WTC11 (cell line): ENCODE measurements at regions not wholly inside any gene's neighbourhood (a gene's known extent, or its start where the extent isn't known, plus 50 kb on each side); places are given as distances from the start of the nearest gene placed in this dataset.

Experiments
- ATAC-seq: fragments of 200-7000 bp; cut with Tn5 transposase; 2 replicates; pipeline ENCODE4 v1.10.0; 2021; ENCODE audit warnings: mild to moderate bottlenecking, moderate library complexity
- CTCF ChIA-PET: fragments of 300-600 bp; sonication (Branson Sonifier 250); formaldehyde crosslinking; loops from one replicate; lab custom pipeline; 2021; ENCODE audit warnings: antibody characterized with exemption; lab: Charles Lee
- POLR2A ChIA-PET: fragments of 350-600 bp; sonication (Branson Sonifier 250); formaldehyde crosslinking; loops from one replicate; lab custom pipeline; 2021; ENCODE audit warnings: antibody characterized with exemption; lab: Charles Lee
- DNase-seq: peaks from one replicate; pipeline ENCODE4 v3.0.0; 2021; ENCODE audit warnings: low spot score
- H3K27ac Mint-ChIP-seq: 2 replicates; pipeline ENCODE4 v1.8.0; 2021; ENCODE audit warnings: mixed read lengths
- H3K27me3 Mint-ChIP-seq: 2 replicates; pipeline ENCODE4 v1.8.0; 2021; ENCODE audit warnings: low read depth, mild to moderate bottlenecking, moderate library complexity, mixed read lengths
- H3K36me3 Mint-ChIP-seq: 2 replicates; pipeline ENCODE4 v1.8.0; 2021; ENCODE audit warnings: mixed read lengths
- H3K4me1 Mint-ChIP-seq: 2 replicates; pipeline ENCODE4 v1.8.0; 2022; ENCODE audit warnings: mixed read lengths
- H3K4me3 Mint-ChIP-seq: 2 replicates; pipeline ENCODE4 v1.8.0; 2021; ENCODE audit warnings: mild to moderate bottlenecking, moderate library complexity, mixed read lengths
- H3K9me3 Mint-ChIP-seq: 2 replicates; pipeline ENCODE4 v1.8.0; 2021; ENCODE audit warnings: mixed read lengths
- ATF1 ChIP-seq: sonication (generic); formaldehyde crosslinking; IDR thresholded peaks from 2 replicates; pipeline ENCODE4 v1.8.1; 2023; ENCODE audit warnings: mild to moderate bottlenecking, moderate library complexity, missing genetic modification reagents
- CBFB ChIP-seq: sonication (generic); formaldehyde crosslinking; IDR thresholded peaks from 2 replicates; pipeline ENCODE4 v1.8.1; 2022; ENCODE audit warnings: mild to moderate bottlenecking, low read depth, missing genetic modification reagents
- E2F1 ChIP-seq: sonication (generic); formaldehyde crosslinking; IDR thresholded peaks from 2 replicates; pipeline ENCODE4 v1.8.0; 2022; ENCODE audit warnings: mild to moderate bottlenecking, missing genetic modification reagents
- E2F4 ChIP-seq: sonication (generic); formaldehyde crosslinking; IDR thresholded peaks from 2 replicates; pipeline ENCODE4 v1.8.1; 2022; ENCODE audit warnings: low read depth, mild to moderate bottlenecking, moderate library complexity, missing genetic modification reagents, borderline replicate concordance
- ELF4 ChIP-seq: sonication (generic); formaldehyde crosslinking; IDR thresholded peaks from 2 replicates; pipeline ENCODE4 v1.8.1; 2022; ENCODE audit warnings: low read depth, mild to moderate bottlenecking, moderate library complexity, missing genetic modification reagents
- EMX1 ChIP-seq: fragments of 250-450 bp; sonication (Bioruptor Pico); IDR thresholded peaks from 2 replicates; pipeline ENCODE4 v1.8.0; 2021; ENCODE audit warnings: mild to moderate bottlenecking
- ERG ChIP-seq: fragments of 250-450 bp; sonication (Bioruptor Pico); IDR thresholded peaks from 2 replicates; pipeline ENCODE4 v1.8.0; 2021; ENCODE audit warnings: mild to moderate bottlenecking
- FOXK1 ChIP-seq: sonication (generic); formaldehyde crosslinking; IDR thresholded peaks from 2 replicates; pipeline ENCODE4 v1.8.0; 2022; ENCODE audit warnings: mild to moderate bottlenecking, moderate library complexity, missing genetic modification reagents
- FOXP1 ChIP-seq: sonication (generic); formaldehyde crosslinking; IDR thresholded peaks from 2 replicates; pipeline ENCODE4 v1.8.0; 2022; ENCODE audit warnings: missing genetic modification reagents, mild to moderate bottlenecking, moderate library complexity, borderline replicate concordance
- HMGA2 ChIP-seq: fragments of 250-450 bp; sonication (Bioruptor Pico); IDR thresholded peaks from 2 replicates; pipeline ENCODE4 v1.4.0; 2021; ENCODE audit warnings: mild to moderate bottlenecking, moderate library complexity
- PRDM15 ChIP-seq: sonication (generic); formaldehyde crosslinking; IDR thresholded peaks from 2 replicates; pipeline ENCODE4 v1.8.0; 2022; ENCODE audit warnings: missing genetic modification reagents
- SMAD3 ChIP-seq: sonication (generic); formaldehyde crosslinking; IDR thresholded peaks from 2 replicates; pipeline ENCODE4 v1.8.0; 2022; ENCODE audit warnings: missing genetic modification reagents, mild to moderate bottlenecking, borderline replicate concordance
- TEAD4 ChIP-seq: sonication (generic); formaldehyde crosslinking; IDR thresholded peaks from 2 replicates; pipeline ENCODE4 v1.8.0; 2022; ENCODE audit warnings: mild to moderate bottlenecking, missing genetic modification reagents
- USF2 ChIP-seq: sonication (generic); formaldehyde crosslinking; IDR thresholded peaks from 2 replicates; pipeline ENCODE4 v1.8.1; 2023; ENCODE audit warnings: mild to moderate bottlenecking, missing genetic modification reagents, moderate library complexity
- ZBTB21 ChIP-seq: sonication (generic); formaldehyde crosslinking; IDR thresholded peaks from 2 replicates; pipeline ENCODE4 v1.8.1; 2023; ENCODE audit warnings: mild to moderate bottlenecking, missing genetic modification reagents, borderline replicate concordance
- ZNF219 ChIP-seq: sonication (generic); formaldehyde crosslinking; IDR thresholded peaks from 2 replicates; pipeline ENCODE4 v1.8.0; 2023; ENCODE audit warnings: missing genetic modification reagents, mild to moderate bottlenecking, borderline replicate concordance
- ZNF232 ChIP-seq: sonication (generic); formaldehyde crosslinking; IDR thresholded peaks from 2 replicates; pipeline ENCODE4 v1.8.0; 2022; ENCODE audit warnings: mild to moderate bottlenecking, missing genetic modification reagents
- ZNF281 ChIP-seq: sonication (generic); formaldehyde crosslinking; IDR thresholded peaks from 2 replicates; pipeline ENCODE4 v1.8.0; 2023; ENCODE audit warnings: mild to moderate bottlenecking, missing genetic modification reagents
- ZNF317 ChIP-seq: sonication (generic); formaldehyde crosslinking; IDR thresholded peaks from 2 replicates; pipeline ENCODE4 v1.8.1; 2023; ENCODE audit warnings: low read depth, mild to moderate bottlenecking, moderate library complexity, missing genetic modification reagents, borderline replicate concordance
- ZNF512 ChIP-seq: sonication (generic); formaldehyde crosslinking; IDR thresholded peaks from 2 replicates; pipeline ENCODE4 v1.8.1; 2022; ENCODE audit warnings: missing genetic modification reagents, borderline replicate concordance

GRCh38 chr4:33930497-33930896, 2313.8 kb downstream of the ARAP2 start:
- DNase-seq (no peak), ATAC-seq (no peak)
- TF ChIP-seq ZNF219 (CRISPR knock-in tag) (no peak), USF2 (no peak), CBFB (CRISPR knock-in tag) (no peak), ZNF232 (CRISPR knock-in tag) (no peak), ZNF281 (CRISPR knock-in tag) (no peak), ERG (CRISPR knock-in tag) (no peak), ELF4 (CRISPR knock-in tag) (no peak), E2F4 (CRISPR knock-in tag) (no peak), TEAD4 (CRISPR knock-in tag) (no peak)
- peaks cover 3% of the 10 kb centered on the region; the same call in 1 of the 2 replicates for H3K4me1 Mint-ChIP-seq
- ChIA-PET POLR2A (no interaction called here), CTCF (no interaction called here)
- no peak overlapping the region for H3K4me3 Mint-ChIP-seq
- no peak overlapping the region for H3K27ac Mint-ChIP-seq
- peaks cover 18% of the 10 kb centered on the region for H3K9me3 Mint-ChIP-seq
- no peaks in the 10 kb centered on the region for H3K27me3 Mint-ChIP-seq
- no peaks in the 10 kb centered on the region for H3K36me3 Mint-ChIP-seq

GRCh38 chr4:33931026-33931425, 2313.3 kb downstream of the ARAP2 start:
- no peak overlapping the region for H3K4me3 Mint-ChIP-seq
- DNase-seq, result no peak
- H3K9me3 Mint-ChIP-seq, result peaks cover 18% of the 10 kb centered on the region
- TF ChIP-seq TEAD4 (CRISPR knock-in tag) (no peak), CBFB (CRISPR knock-in tag) (no peak)
- no peaks in the 10 kb centered on the region for H3K36me3 Mint-ChIP-seq
- peaks cover 3% of the 10 kb centered on the region; the same call in 1 of the 2 replicates for H3K4me1 Mint-ChIP-seq
- H3K27ac Mint-ChIP-seq, result no peak overlapping the region
- H3K27me3 Mint-ChIP-seq, result no peaks in the 10 kb centered on the region
- ChIA-PET CTCF (no interaction called here), POLR2A (no interaction called here)
- ATAC-seq, result no peak

GRCh38 chr4:33940281-33940680, 2304.0 kb downstream of the ARAP2 start:
- H3K27me3 Mint-ChIP-seq, result no peaks in the 10 kb centered on the region
- CTCF ChIA-PET, result no interaction called here
- no peak for TF ChIP-seq ZNF317 (CRISPR knock-in tag)
- TF ChIP-seq EMX1 (CRISPR knock-in tag), result no peak
- no peak for TF ChIP-seq HMGA2 (CRISPR knock-in tag)
- no peak for TF ChIP-seq ELF4 (CRISPR knock-in tag)
- no peak for TF ChIP-seq ZBTB21 (CRISPR knock-in tag)
- no peak for TF ChIP-seq ZNF512
- no peak for TF ChIP-seq PRDM15
- no peak for TF ChIP-seq E2F1
- no peak for TF ChIP-seq ATF1
- no peak for TF ChIP-seq SMAD3
- no peak for TF ChIP-seq FOXP1 (CRISPR knock-in tag)
- no peak for TF ChIP-seq FOXK1 (CRISPR knock-in tag)

More at GRCh38 chr4:33940281-33940680, 2304.0 kb downstream of the ARAP2 start:
- DNase-seq, result no peak
- H3K27ac Mint-ChIP-seq, result no peak overlapping the region
- POLR2A ChIA-PET, result no interaction called here
- H3K9me3 Mint-ChIP-seq, result no peaks in the 10 kb centered on the region
- no peaks in the 10 kb centered on the region for H3K36me3 Mint-ChIP-seq
- H3K4me3 Mint-ChIP-seq, result no peak overlapping the region
- H3K4me1 Mint-ChIP-seq, result no peaks in the 10 kb centered on the region
- no peak for ATAC-seq
